Renal cortical epithelial cell (primary cell): ENCODE measurements at regions not wholly inside any gene's neighbourhood (a gene's known extent, or its start where the extent isn't known, plus 50 kb on each side); places are given as distances from the start of the nearest gene placed in this dataset.
"Not testable (repeated sequence)": the region's sequence is repeated elsewhere in the genome, so short reads cannot be mapped to it uniquely, and the experiment has no call there.

Experiments used
- DNase-seq: peaks from one replicate; pipeline ENCODE4 v3.0.0-alpha.2; 2011; ENCODE audit warnings: low read depth

DNA sequence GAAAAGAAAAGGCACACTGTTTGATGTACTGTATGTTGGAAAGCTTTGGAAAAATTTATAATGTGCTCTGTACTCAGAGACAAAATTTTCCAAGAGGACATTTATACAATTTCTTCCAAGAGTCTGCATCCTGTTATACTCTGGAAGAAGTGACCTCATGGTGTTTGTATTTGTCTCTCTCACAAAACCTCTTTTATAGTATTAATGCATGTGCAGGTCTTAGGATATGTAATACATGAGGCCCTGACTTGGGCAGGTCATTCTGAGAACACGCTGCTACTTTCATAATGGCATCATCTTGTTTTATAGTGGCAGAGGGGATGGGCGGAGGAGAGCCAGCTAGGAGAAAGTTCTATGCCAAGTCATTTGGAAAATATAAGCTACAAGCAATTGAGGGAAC, 72.0 kb upstream of the P3H2 start:
- DNase-seq = no peak

GRCh38 chr3:190192087-190192486, 71.4 kb upstream of the P3H2 start:
- DNase-seq = no peak

DNA sequence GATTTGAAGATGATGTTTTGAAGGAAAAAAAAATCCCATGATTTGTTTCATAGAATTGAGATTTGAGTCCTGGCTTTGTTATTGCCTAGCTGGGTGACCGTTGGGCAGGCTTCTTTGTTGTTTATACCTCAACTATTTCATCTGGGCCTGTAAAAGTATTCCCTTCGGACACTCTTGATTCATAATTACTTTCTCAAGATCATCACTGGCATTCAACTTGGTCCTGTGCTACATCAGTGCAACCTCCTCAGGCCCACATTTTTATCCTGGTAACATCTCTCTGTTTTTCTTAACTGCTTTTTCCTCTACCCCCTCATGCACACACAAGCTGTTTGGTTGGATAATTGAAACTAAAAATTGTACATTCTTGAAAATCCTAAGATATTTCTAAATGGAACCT, 67.5 kb upstream of the P3H2 start:
- no peak for DNase-seq

- peak; percentile 87 for DNase-seq
Measured at GRCh38 chr3:190183121-190183520, 62.4 kb upstream of the P3H2 start.

DNA sequence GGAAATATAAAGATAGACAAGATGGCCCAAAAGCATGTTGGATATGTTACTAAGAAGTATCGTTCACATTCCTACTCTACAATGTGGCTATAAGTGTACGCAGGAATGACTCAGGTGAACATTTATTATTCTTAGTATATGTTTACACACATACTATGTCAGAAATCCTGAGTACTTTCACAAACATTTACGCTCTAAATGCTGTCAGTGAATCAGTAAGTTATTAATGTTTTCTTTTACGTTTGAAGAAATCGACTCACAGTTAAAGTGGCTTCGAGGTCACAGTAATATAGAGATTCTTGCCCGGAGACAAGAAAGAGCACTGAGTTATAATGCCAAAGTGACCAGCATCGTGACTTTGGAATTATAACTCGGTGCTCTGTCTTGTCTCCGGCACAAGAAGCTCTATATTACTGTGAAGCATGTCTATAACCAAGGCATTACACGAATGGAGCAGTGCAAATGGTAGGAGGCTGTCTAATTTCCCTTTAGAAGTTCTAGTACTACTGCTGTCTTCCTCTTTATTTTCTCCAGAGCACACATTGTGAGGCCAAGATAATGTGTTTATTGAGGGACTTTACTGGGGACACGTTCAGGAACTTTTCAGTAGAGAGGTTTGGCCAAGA, 61.8 kb upstream of the P3H2 start:
- peak; percentile 80 for DNase-seq

GRCh38 chr3:190180268-190180667, 59.6 kb upstream of the P3H2 start:
- DNase-seq = no peak

DNA sequence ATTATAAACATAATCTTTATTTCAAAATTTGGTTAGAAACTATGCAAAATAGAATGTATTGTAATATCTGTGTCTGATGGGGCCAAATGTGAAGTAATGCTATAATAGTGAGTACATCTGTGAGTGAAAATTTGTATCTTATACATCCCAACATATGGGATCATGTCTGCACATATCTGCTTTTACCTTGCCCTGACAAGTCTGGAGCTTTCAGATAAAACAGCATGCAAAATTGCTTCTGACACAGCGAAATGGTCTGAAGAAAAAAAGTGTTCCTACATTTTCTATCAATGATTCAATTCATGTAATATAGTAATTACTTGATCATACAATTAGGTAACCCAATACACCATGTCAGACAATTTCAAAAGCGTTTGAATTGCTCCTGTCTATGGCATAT, 58.1 kb upstream of the P3H2 start:
- no peak for DNase-seq

GRCh38 chr3:190176933-190177525, 56.3 kb upstream of the P3H2 start:
- not testable (repeated sequence) for DNase-seq

DNA sequence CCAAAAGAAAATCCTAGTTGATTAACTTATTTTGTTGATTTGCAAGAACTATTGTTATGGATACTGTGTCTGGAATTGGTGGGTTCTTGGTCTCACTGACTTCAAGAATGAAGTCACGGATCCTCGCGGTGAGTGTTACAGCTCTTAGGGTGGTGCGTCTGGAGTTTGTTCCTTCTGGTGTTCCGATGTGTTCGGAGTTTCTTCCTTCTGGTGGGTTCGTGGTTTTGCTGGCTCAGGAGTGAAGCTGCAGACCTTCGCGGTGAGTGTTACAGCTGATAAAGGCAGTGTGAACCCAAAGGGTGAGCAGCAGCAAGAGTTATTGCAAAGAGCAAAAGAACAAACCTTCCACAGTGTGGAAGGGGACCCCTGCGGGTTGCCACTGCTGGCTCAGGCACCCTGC, 55.4 kb upstream of the P3H2 start:
- not testable (repeated sequence) for DNase-seq

- DNase-seq = peak; percentile 67
Measured at GRCh38 chr3:190175490-190175889, 54.8 kb upstream of the P3H2 start.

- DNase-seq = no peak
Measured at GRCh38 chr3:190174471-190174870, 53.8 kb upstream of the P3H2 start.

DNA sequence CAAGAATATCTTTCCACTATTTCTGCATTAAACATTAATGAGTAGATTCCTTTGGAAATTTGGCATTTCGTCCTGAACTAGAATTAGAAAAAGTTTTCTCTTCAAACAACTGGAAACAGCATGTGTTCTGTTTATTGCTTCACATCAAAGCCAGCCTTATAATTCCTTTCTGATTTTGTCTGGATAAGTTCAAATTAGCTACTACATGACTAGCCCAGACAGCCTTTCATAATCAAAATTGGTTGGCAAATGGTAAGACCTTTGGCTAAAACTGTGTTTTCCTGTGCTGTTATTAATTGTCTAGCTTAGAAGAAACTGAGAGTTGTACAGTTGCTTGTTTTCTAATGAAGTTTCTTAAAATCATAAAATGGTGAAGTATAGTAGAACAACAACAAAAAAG, 52.7 kb upstream of the P3H2 start:
- no peak for DNase-seq

GRCh38 chr3:190172751-190173150, 52.1 kb upstream of the P3H2 start:
- DNase-seq = no peak
